ENCODE measurements at regions not wholly inside any gene's neighbourhood (a gene's known extent, or its start where the extent isn't known, plus 50 kb on each side); places are given as distances from the start of the nearest gene placed in this dataset.

- no peak for TF ChIP-seq POLR2AphosphoS5 (IDR thresholded peaks at IDR 0.05; ENCODE audit: low read depth, low read length)
- no peak for TF ChIP-seq TAF1 (IDR thresholded peaks at IDR 0.05; ENCODE audit: borderline replicate concordance, insufficient read depth, low read length)
- TF ChIP-seq FOXP2 (optimal IDR thresholded peaks at IDR 0.05; ENCODE audit: borderline replicate concordance, extremely low read depth, extremely low read length, insufficient read depth) = no peak
Measured at GRCh38 chr20:6253396-6253795, 130.6 kb upstream of the FERMT1 start.

Data from PFSK-1 (cell line).